ENCODE measurements at regions not wholly inside any gene's neighbourhood (a gene's known extent, or its start where the extent isn't known, plus 50 kb on each side); places are given as distances from the start of the nearest gene placed in this dataset.

DNA sequence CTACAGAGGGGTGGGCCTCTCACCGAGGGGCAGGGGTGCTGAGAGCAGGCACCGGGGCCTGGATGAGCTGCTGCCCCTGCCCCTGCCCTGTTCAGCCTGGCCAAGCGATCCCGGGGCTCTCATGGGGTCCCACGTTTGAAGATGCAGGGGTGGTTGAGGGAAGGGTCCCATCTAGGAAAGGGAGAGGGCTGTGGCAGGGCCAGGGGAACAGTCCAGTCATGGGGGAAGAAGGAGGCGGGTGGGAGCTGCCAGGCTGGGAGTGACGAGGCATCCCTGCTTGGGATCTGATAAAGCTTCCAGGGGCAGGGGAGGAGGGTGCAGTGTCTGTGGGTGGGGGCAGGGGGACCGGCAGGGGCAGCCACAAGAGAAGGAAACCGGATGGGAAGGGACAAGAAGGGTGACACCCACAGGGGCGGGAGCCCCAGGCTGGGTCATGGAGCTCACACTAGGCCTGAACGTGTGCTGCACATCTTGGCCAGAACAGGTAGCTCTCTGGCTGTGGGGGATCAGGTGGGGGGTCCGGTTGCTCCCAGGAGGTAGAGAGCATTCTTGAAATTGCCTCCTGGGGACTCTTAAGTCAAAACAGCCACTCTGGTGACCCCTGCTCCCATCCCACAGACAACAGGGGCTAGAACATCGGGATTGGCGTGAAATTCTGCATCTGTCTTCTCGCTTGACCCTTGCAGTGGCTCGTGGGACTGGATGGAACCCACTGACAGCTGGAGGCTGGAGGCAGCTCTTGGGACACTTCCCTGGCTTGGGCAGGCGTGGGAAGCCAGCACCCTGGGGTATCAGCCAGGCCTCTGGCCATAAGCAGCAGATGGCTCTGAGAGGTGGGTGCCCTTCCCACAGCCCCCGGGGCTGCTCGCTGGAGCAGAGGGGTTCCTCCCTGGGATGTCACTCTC is 58.0 kb upstream of the GATA5 start:
- H2AFZ ChIP-seq (ENCODE audit: low read length), result no peak overlapping the region
- TF ChIP-seq EZH2 (optimal IDR thresholded peaks at IDR 0.05; ENCODE audit: low read depth, low read length) (no peak), EZH2phosphoT487 (IDR thresholded peaks at IDR 0.05; ENCODE audit: low read length) (no peak)
- TF ChIP-seq, protein P1, sequence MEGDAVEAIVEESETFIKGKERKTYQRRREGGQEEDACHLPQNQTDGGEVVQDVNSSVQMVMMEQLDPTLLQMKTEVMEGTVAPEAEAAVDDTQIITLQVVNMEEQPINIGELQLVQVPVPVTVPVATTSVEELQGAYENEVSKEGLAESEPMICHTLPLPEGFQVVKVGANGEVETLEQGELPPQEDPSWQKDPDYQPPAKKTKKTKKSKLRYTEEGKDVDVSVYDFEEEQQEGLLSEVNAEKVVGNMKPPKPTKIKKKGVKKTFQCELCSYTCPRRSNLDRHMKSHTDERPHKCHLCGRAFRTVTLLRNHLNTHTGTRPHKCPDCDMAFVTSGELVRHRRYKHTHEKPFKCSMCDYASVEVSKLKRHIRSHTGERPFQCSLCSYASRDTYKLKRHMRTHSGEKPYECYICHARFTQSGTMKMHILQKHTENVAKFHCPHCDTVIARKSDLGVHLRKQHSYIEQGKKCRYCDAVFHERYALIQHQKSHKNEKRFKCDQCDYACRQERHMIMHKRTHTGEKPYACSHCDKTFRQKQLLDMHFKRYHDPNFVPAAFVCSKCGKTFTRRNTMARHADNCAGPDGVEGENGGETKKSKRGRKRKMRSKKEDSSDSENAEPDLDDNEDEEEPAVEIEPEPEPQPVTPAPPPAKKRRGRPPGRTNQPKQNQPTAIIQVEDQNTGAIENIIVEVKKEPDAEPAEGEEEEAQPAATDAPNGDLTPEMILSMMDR (IDR thresholded peaks at IDR 0.05; ENCODE audit: low read length), result no peak
- DNase-seq, result no peak
- H3K79me2 ChIP-seq (ENCODE audit: low read length), result no peaks in the 10 kb centered on the region
- no peaks in the 10 kb centered on the region for H3K9me2 ChIP-seq (replicated peaks; ENCODE audit: insufficient read depth, low read length)
- H3K4me1 ChIP-seq (ENCODE audit: low read length), result no peaks in the 10 kb centered on the region
- no peak overlapping the region for H3K9ac ChIP-seq (ENCODE audit: low read length)
- no peaks in the 10 kb centered on the region for H4K20me1 ChIP-seq (ENCODE audit: insufficient read depth, low read length)
- H3K9me3 ChIP-seq (replicated peaks; ENCODE audit: insufficient read depth, low read length), result no peaks in the 10 kb centered on the region
- H3F3A ChIP-seq (ENCODE audit: insufficient read depth, low read length), result no peaks in the 10 kb centered on the region
- no peak overlapping the region for H3K27ac ChIP-seq (ENCODE audit: low read length)
- no peak overlapping the region for H3K4me3 ChIP-seq (ENCODE audit: low read length)
- H3K4me2 ChIP-seq (ENCODE audit: low read depth, low read length), result no peak overlapping the region
- no peaks in the 10 kb centered on the region for H3K36me3 ChIP-seq (replicated peaks; ENCODE audit: insufficient read depth, low read length)
- peaks cover 97% of the 10 kb centered on the region for H3K27me3 ChIP-seq (replicated peaks; ENCODE audit: insufficient read depth, low read length)

DNA sequence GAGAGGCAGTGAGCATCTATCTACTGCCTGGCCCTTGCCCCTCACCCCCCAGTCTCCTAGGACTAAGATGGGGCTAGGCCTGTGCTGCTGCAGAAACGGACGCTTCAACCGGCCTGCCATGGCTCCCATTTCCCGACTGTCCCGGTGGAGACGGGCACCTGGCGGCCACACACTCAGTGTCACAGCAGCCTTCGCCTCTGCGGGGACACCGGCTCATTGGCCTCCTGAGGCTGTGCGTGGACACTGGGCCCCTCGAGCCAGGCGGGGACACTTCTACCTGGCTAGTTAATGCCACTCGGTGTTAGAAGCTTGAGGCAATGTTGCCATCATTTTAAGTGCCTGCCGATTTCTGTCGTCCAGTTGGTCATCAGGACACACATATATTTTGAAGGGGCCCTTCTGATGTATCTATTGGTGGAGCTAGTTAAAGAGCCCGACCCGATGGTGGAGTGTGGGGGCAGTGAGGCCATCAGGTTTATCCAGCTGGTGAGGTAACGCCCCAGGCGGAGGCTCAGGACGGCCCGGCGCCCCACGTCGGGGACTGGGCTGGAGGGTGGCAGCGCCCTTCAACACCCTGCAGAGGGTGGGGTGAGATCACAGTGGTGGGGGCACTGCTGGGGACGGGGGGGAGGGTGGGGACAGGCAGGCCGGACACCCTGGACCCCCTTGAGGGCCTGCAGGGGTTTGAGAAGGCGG is 58.9 kb upstream of the GATA5 start:
- Histone ChIP-seq H3K36me3 (replicated peaks; ENCODE audit: insufficient read depth, low read length) (no peaks in the 10 kb centered on the region), H3K79me2 (ENCODE audit: low read length) (no peaks in the 10 kb centered on the region), H3K4me2 (ENCODE audit: low read depth, low read length) (no peak overlapping the region), H4K20me1 (ENCODE audit: insufficient read depth, low read length) (no peaks in the 10 kb centered on the region), H3K9me2 (replicated peaks; ENCODE audit: insufficient read depth, low read length) (no peaks in the 10 kb centered on the region), H3K4me3 (ENCODE audit: low read length) (no peak overlapping the region), H3K9me3 (replicated peaks; ENCODE audit: insufficient read depth, low read length) (no peaks in the 10 kb centered on the region), H2AFZ (ENCODE audit: low read length) (no peak overlapping the region), H3K27me3 (replicated peaks; ENCODE audit: insufficient read depth, low read length) (peaks cover 96% of the 10 kb centered on the region), H3K27ac (ENCODE audit: low read length) (no peak overlapping the region), H3F3A (ENCODE audit: insufficient read depth, low read length) (no peaks in the 10 kb centered on the region), H3K9ac (ENCODE audit: low read length) (no peak overlapping the region), H3K4me1 (ENCODE audit: low read length) (no peaks in the 10 kb centered on the region)
- DNase-seq, result no peak
- TF ChIP-seq EZH2 (optimal IDR thresholded peaks at IDR 0.05; ENCODE audit: low read depth, low read length) (no peak), EZH2phosphoT487 (IDR thresholded peaks at IDR 0.05; ENCODE audit: low read length) (no peak)
- TF ChIP-seq, protein P1 (IDR thresholded peaks at IDR 0.05; ENCODE audit: low read length), result no peak

DNA sequence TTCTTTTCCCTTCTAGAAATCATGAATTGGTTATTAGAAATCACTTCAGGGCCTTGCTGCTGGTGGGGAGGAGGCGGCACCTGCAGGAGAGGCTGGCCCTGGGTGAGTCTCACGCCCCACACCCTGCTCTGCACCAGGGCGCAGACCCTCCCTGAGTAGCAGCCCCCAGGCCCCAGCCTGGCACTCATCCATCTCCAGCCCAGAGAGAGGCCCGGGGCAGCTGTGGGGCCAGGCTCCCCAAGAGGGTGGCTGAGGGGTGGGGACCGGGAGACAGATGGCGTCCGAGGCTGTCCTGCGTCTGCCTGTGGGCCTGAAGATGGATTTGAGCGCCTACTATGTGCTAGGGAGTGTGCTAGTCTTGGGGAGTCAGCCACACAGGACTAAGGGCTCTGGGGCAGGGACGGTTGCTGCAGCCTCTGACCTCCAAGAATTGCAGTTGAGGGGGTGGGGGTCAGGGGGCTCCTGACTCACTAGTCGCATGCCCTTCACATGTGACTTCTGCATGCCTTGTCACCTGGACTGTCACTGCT is 59.6 kb upstream of the GATA5 start:
- H3K4me1 ChIP-seq (ENCODE audit: low read length), result no peaks in the 10 kb centered on the region
- H3K27me3 ChIP-seq (replicated peaks; ENCODE audit: insufficient read depth, low read length), result peaks cover 96% of the 10 kb centered on the region
- no peak overlapping the region for H2AFZ ChIP-seq (ENCODE audit: low read length)
- no peaks in the 10 kb centered on the region for H4K20me1 ChIP-seq (ENCODE audit: insufficient read depth, low read length)
- H3K4me2 ChIP-seq (ENCODE audit: low read depth, low read length), result no peak overlapping the region
- no peaks in the 10 kb centered on the region for H3K36me3 ChIP-seq (replicated peaks; ENCODE audit: insufficient read depth, low read length)
- H3K79me2 ChIP-seq (ENCODE audit: low read length), result no peaks in the 10 kb centered on the region
- H3F3A ChIP-seq (ENCODE audit: insufficient read depth, low read length), result no peaks in the 10 kb centered on the region
- no peak overlapping the region for H3K4me3 ChIP-seq (ENCODE audit: low read length)
- no peaks in the 10 kb centered on the region for H3K9me3 ChIP-seq (replicated peaks; ENCODE audit: insufficient read depth, low read length)
- H3K9me2 ChIP-seq (replicated peaks; ENCODE audit: insufficient read depth, low read length), result no peaks in the 10 kb centered on the region
- TF ChIP-seq EZH2 (optimal IDR thresholded peaks at IDR 0.05; ENCODE audit: low read depth, low read length) (no peak), EZH2phosphoT487 (IDR thresholded peaks at IDR 0.05; ENCODE audit: low read length) (no peak)
- TF ChIP-seq, protein P1 (IDR thresholded peaks at IDR 0.05; ENCODE audit: low read length), result no peak
- DNase-seq, result no peak
- H3K9ac ChIP-seq (ENCODE audit: low read length), result no peak overlapping the region
- no peak overlapping the region for H3K27ac ChIP-seq (ENCODE audit: low read length)
